Umbilical cord (tissue), 1 donor: ENCODE measurements at regions not wholly inside any gene's neighbourhood (a gene's known extent, or its start where the extent isn't known, plus 50 kb on each side); places are given as distances from the start of the nearest gene placed in this dataset.
"Not testable (repeated sequence)": the region's sequence is repeated elsewhere in the genome, so short reads cannot be mapped to it uniquely, and the experiment has no call there.

ENCODE experiments used
- DNase-seq: peaks from one replicate; pipeline ENCODE4 v3.0.0-alpha.2; 2015; ENCODE audit warnings: low spot score

- no peak for DNase-seq
Measured at GRCh38 chr4:144371485-144371884, 231.0 kb upstream of the GYPA start.

DNA sequence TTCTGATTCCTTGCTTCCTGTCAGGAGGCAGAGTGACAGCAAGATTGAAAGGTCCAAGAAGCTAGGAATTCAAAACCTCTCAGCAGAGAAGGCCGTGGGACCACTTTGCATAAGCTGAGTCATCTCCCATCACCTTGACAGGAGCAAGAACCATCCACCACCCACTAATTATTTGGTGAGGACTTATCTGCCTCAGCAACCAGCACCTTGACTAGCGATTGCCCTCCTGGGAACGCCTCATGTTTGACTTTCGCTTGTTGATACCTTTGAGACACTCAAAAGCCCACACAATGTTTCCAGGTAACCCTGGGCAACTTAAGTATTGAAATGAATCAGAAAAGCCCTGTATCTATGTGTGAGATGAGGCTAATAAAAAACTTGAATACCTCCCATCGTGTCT lies 233.5 kb upstream of the GYPA start:
- DNase-seq: no peak

GRCh38 chr4:144376866-144377265 lies 236.3 kb upstream of the GYPA start:
- DNase-seq: peak; percentile 82

DNA sequence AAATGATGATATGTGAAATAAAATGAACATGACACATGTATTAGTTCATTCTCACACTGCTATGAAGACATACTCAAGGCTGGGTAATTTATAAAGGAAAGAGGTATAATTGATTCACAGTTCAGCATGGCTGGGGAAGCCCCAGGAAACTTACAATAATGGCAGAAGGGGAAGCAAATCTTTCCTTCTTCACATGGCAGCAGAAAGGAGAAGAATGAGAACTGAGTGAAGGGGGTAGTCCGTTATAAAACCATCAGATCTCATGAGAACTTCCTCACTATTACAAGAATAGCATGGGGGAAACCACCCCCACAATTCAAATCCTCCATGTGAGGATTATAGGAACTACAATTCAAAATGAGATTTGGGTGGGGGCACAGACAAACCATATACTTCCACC lies 243.9 kb upstream of the GYPA start:
- DNase-seq: no peak

- peak; percentile 18 for DNase-seq
Measured at GRCh38 chr4:144399927-144400326, 246.0 kb upstream of the HHIP start.

- no peak for DNase-seq
Measured at GRCh38 chr4:144402176-144402575, 243.8 kb upstream of the HHIP start.

GRCh38 chr4:144402999-144403398 lies 243.0 kb upstream of the HHIP start:
- no peak for DNase-seq

GRCh38 chr4:144403893-144404292 lies 242.1 kb upstream of the HHIP start:
- DNase-seq: peak; percentile 68

GRCh38 chr4:144409525-144409924 lies 236.4 kb upstream of the HHIP start:
- no peak for DNase-seq

- DNase-seq: no peak
Measured at GRCh38 chr4:144410230-144410783, 235.6 kb upstream of the HHIP start.

- DNase-seq: no peak
Measured at GRCh38 chr4:144411119-144411518, 234.8 kb upstream of the HHIP start.

DNA sequence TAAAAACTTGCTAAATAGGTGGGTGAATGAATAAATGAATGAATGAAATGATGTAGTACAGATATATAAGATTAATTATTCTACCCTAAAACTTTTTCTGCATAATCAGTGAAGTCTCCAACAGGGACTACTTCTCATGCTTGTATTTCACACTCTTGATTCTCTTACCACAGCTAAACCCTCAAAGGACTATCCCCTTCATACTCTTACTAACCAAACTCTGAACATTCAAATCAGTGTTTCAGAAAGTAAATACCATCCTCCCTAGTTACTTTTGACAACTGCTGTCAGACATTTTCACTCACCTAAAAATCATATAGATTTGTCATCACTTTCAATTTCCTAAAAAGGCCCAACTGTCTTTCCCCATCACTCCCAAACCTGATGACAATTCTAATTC lies 234.3 kb upstream of the HHIP start:
- no peak for DNase-seq

- no peak for DNase-seq
Measured at GRCh38 chr4:144421056-144421455, 224.9 kb upstream of the HHIP start.

DNA sequence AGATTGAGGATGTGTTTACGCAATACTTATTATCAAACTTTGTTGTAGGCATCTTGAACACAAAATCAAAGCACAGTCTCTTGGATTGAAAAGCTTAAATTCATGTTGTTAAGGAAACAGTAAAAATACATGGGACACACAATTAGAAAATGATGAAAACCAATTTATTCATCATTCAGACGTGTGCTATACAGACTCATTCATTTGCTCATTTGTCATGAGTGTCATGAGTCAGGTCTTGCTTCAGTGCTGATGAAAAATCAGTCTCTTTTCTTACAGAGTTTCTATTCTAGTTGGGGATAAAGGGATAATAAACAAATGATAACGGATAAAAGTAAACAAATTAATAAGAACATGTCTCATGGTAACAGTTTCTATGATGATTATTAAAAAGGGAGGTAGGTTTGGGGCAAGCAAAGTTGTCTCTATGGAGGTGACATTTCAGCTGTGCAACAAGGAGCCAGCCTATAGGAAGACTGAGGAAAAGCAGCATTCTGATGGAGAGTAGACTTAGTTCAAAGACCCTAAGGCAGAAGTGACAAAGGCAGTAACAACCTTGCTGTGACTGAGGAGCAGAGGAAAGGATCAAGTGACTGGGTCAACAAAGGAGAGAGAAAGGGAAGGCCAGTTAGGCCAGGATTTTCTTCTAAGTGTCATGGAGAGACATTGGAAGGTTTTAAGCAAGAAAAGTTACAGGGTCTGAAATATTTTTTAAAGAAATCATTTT lies 224.0 kb upstream of the HHIP start:
- DNase-seq: no peak

DNA sequence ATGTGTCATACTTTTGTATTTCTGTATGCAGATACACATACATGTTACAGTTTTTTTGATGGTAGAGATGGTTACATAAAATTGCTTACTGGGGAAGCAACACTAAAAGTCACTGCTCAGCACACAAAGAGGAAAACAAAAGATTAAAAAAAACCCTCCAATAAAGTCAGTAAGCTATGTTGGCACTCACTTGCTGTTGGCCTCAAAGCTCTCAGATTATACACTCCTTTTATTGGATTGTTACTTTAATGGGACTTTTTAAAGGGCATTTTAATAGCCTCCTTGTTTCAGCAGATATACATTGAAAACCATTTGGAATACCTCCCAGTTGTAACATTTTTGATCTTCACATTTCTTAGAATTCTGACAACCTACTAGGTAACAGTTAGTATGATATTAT lies 222.0 kb upstream of the HHIP start:
- no peak for DNase-seq

DNA sequence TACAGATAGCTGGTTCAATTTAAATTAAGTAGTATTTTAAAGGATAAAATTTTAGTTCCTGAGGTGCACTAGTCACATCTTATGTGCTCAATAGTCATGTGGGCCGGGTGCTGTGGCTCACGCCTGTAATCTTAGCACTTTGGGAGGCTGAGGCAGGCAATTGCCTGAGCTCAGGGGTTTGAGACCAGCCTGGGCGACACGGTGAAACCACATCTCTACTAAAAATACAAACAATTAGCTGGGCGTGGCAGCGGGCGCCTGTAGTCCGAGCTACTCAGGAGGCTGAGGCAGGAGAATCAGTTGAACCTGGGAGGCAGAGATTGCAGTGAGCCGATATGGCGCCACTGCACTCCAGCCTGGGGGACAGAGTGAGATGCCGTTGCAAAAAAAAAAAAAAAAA lies 219.9 kb upstream of the HHIP start:
- DNase-seq: not testable (repeated sequence)

- no peak for DNase-seq
Measured at GRCh38 chr4:144442713-144443112, 203.2 kb upstream of the HHIP start.

DNA sequence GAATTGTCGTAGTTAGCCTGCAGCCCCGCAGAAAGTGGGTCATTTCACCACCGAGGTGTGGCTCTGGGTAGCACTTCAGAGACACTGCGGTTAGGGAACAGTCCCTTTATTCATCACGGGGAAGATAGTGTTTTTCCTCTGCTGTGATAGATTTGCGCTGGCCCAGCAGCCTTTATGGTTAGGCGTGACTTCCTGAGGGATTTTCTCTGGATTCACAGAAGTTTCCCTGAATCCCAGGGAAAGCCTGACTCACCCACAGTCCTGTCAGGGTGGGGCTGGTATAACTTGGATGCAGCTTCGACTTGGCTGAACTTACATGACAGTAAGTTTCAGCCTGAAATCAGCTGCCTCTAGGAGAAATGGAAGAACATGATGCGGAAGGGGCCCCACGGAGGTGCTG lies 196.3 kb upstream of the HHIP start:
- DNase-seq: peak; percentile 96

- DNase-seq: no peak
Measured at GRCh38 chr4:144450526-144450925, 195.4 kb upstream of the HHIP start.

DNA sequence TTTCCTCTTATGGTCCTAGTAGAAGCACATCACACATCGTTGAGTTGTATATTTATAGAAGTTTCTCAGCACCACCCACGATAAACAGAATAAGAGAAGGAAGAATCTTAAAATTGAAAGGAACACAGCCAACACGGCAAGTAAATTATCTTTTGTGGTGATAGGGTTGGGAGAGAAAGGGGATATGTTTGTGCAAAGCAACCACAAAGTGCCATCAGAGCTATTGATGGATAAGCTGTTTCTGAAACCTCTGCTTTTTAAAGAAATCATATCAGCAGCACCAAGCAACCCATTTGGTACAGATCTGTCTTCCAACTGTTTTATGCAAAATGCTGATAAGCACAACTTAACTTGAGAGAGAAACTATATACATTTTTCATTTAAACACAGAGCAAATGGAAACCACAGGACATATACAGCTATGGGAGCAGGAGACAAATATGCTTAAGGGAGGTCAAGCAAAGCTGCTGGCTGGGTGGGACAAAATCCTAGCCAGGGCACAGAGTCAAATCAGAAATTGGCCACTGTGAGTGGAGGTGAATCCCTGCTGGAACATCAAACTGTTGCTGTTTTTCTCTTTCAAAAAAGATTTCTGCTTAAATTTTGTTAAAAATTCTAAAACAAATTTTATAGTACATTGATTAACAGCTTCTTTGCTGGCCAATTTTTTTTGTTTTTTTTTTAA lies 194.0 kb upstream of the HHIP start:
- no peak for DNase-seq

DNA sequence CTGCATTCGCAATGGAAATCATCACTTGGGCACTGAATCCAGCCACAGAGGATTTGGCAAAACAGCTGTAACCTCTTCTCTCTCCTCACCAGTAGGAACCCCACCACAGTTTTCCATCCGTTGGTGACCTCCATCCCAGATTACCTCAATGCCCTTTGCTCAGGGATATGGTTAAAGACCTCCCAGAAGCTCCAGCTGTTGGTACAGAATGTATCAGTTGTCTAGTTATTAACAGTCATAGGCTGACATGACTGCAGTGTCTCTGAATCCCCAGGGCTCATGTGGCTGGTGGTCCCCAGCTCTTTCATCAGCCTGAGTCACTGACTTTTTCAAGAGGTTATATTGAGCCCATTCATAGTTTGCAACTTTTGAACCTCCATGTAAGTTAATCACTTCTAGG lies 189.8 kb upstream of the HHIP start:
- no peak for DNase-seq

GRCh38 chr4:144461906-144462305 lies 184.1 kb upstream of the HHIP start:
- no peak for DNase-seq

DNA sequence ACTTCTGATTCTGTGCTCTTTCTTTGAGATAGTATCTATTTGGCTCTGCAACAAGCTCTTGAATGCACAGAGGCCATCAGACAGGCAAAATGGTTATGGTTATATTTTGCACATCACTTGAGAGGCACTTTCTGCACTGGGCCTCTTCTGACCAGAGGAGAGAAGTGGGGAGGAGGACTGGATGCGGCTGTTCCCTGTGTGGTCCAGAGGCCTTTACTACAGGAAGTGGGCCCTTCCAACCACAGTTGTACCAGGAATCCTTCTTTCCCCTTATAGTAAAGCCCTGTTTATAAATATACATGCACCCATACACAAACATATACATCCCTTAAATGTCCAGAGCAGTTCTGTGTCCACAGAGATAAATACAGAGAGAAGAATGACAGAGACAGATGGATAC lies 182.7 kb upstream of the HHIP start:
- DNase-seq: no peak
